ENCODE measurements at regions not wholly inside any gene's neighbourhood (a gene's known extent, or its start where the extent isn't known, plus 50 kb on each side); places are given as distances from the start of the nearest gene placed in this dataset.

DNA sequence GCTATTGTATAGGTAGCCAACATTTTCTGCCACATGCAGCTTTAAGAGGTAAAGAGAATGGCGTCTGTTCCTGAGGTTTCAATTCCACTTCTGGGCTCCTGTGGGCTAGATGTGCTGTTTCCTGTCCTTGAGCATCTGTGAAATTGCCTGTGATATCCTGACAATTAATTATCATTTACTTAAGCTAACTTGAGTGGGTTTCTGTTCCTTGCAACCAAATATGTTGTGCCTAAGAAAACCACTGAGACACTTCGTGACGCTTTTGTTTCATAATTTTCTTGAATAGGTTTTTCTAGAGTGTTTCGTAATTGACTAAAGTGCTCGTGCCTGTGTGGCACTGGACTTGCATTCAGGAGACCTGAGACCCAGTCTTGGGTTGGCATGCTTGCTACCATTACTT, 127.3 kb upstream of the POU3F1 start:
- Histone ChIP-seq H3K9ac (replicated peaks; ENCODE audit: extremely low read depth, insufficient read depth, low read length) (no peak overlapping the region), H3K9me1 (replicated peaks; ENCODE audit: control insufficient read depth, extremely low read depth, insufficient read depth, low read length) (no peaks in the 10 kb centered on the region), H3K9me3 (replicated peaks; ENCODE audit: control insufficient read depth, insufficient read depth, low read length) (no peaks in the 10 kb centered on the region), H3K4me3 (replicated peaks in 1 of 3; ENCODE audit: insufficient read depth in 1 of 3, low read depth in 1 of 3, low read length in 3 of 3) (no peak overlapping the region), H3K4me2 (ENCODE audit: insufficient read depth, low read length) (no peak overlapping the region), H4K20me1 (replicated peaks; ENCODE audit: control insufficient read depth, extremely low read depth, insufficient read depth, low read length) (no peaks in the 10 kb centered on the region), H3K27me3 (ENCODE audit: control insufficient read depth in 2 of 2, insufficient read depth in 2 of 2, low read length in 2 of 2) (no peaks in the 10 kb centered on the region), H3K27ac (ENCODE audit: insufficient read depth, low read depth, low read length) (no peak overlapping the region), H3K79me2 (ENCODE audit: control insufficient read depth, insufficient read depth, low read length) (no peaks in the 10 kb centered on the region), H2AFZ (ENCODE audit: low read depth, low read length) (no peak overlapping the region), H3K36me3 (ENCODE audit: control insufficient read depth in 2 of 2, extremely low read depth in 1 of 2, insufficient read depth in 2 of 2, low read length in 2 of 2) (no peaks in the 10 kb centered on the region), H3K4me1 (ENCODE audit: control insufficient read depth, extremely low read depth, insufficient read depth, low read length) (no peaks in the 10 kb centered on the region)
- ChIA-PET CTCF (interaction anchor here (1.9 kb wide), 1 partner anchor 35 kb away, joined by 5 read pairs; no protein-coding TSS in a partner anchor), POLR2A (no interaction called here)
- FAIRE-seq (no peak), DNase-seq (ENCODE audit: low read depth, low spot score) (no peak)
- BruUV-seq (replicated peaks), result no TSS peak
- dilution Hi-C loops (cut with MboI; ENCODE audit: extremely low pct_ligation_motif_present, low sequenced_read_pairs), result no loop called here
- intact Hi-C loops (cut with micrococcal nuclease), result no loop called here
- TF ChIP-seq FOS (IDR thresholded peaks at IDR 0.05; ENCODE audit: borderline replicate concordance, insufficient read depth, low read length), result no peak
- no peak for TF ChIP-seq GATA2 (IDR thresholded peaks at IDR 0.05; ENCODE audit: insufficient read depth, insufficient read length, low read depth, low read length)
- TF ChIP-seq MYC (IDR thresholded peaks at IDR 0.05; ENCODE audit: low read depth, low read length), result no peak
- TF ChIP-seq POLR2AphosphoS5 (IDR thresholded peaks at IDR 0.05; ENCODE audit: insufficient read depth, low read depth, low read length), result no peak
- TF ChIP-seq POLR2A (IDR thresholded peaks at IDR 0.05; ENCODE audit: low read depth, low read length), result no peak
- TF ChIP-seq JUN (IDR thresholded peaks at IDR 0.05; ENCODE audit: borderline replicate concordance, insufficient read depth, insufficient read length, low read depth), result no peak
- TF ChIP-seq EZH2 (IDR thresholded peaks at IDR 0.05; ENCODE audit: borderline replicate concordance, low read depth, low read length, severe bottlenecking), result no peak
- TF ChIP-seq, protein P1, sequence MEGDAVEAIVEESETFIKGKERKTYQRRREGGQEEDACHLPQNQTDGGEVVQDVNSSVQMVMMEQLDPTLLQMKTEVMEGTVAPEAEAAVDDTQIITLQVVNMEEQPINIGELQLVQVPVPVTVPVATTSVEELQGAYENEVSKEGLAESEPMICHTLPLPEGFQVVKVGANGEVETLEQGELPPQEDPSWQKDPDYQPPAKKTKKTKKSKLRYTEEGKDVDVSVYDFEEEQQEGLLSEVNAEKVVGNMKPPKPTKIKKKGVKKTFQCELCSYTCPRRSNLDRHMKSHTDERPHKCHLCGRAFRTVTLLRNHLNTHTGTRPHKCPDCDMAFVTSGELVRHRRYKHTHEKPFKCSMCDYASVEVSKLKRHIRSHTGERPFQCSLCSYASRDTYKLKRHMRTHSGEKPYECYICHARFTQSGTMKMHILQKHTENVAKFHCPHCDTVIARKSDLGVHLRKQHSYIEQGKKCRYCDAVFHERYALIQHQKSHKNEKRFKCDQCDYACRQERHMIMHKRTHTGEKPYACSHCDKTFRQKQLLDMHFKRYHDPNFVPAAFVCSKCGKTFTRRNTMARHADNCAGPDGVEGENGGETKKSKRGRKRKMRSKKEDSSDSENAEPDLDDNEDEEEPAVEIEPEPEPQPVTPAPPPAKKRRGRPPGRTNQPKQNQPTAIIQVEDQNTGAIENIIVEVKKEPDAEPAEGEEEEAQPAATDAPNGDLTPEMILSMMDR (IDR thresholded peaks at IDR 0.05; ENCODE audit: extremely low read depth in 1 of 2, insufficient read depth in 1 of 2, low read depth in 1 of 2, low read length in 2 of 2), result no peak
- TF ChIP-seq, protein P2, sequence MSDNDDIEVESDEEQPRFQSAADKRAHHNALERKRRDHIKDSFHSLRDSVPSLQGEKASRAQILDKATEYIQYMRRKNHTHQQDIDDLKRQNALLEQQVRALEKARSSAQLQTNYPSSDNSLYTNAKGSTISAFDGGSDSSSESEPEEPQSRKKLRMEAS (IDR thresholded peaks at IDR 0.05; ENCODE audit: insufficient read depth, insufficient read length), result no peak
